ENCODE measurements at regions not wholly inside any gene's neighbourhood (a gene's known extent, or its start where the extent isn't known, plus 50 kb on each side); places are given as distances from the start of the nearest gene placed in this dataset.

GRCh38 chr6:168908166-168908565 lies 345.5 kb downstream of the THBS2 start:
- Histone ChIP-seq H3K4me1 (replicated peaks; ENCODE audit: insufficient read depth) (no peaks in the 10 kb centered on the region), H3K4me2 (no peak overlapping the region), H3K9me2 (ENCODE audit: insufficient read depth) (no peaks in the 10 kb centered on the region), H3K27ac (no peak overlapping the region), H3F3A (ENCODE audit: insufficient read depth, low read depth) (no peaks in the 10 kb centered on the region), H3K36me3 (ENCODE audit: low read depth) (no peaks in the 10 kb centered on the region), H3K9me3 (ENCODE audit: insufficient read depth, low read depth) (no peaks in the 10 kb centered on the region), H2AFZ (no peak overlapping the region), H3K27me3 (ENCODE audit: insufficient read depth, low read depth) (peaks cover 60% of the 10 kb centered on the region), H4K20me1 (ENCODE audit: insufficient read depth) (no peaks in the 10 kb centered on the region), H3K4me3 (no peak overlapping the region), H3K79me2 (ENCODE audit: low read depth) (no peaks in the 10 kb centered on the region)
- no peak for TF ChIP-seq EZH2 (IDR thresholded peaks at IDR 0.05; ENCODE audit: low read depth)
- TF ChIP-seq, protein P1, sequence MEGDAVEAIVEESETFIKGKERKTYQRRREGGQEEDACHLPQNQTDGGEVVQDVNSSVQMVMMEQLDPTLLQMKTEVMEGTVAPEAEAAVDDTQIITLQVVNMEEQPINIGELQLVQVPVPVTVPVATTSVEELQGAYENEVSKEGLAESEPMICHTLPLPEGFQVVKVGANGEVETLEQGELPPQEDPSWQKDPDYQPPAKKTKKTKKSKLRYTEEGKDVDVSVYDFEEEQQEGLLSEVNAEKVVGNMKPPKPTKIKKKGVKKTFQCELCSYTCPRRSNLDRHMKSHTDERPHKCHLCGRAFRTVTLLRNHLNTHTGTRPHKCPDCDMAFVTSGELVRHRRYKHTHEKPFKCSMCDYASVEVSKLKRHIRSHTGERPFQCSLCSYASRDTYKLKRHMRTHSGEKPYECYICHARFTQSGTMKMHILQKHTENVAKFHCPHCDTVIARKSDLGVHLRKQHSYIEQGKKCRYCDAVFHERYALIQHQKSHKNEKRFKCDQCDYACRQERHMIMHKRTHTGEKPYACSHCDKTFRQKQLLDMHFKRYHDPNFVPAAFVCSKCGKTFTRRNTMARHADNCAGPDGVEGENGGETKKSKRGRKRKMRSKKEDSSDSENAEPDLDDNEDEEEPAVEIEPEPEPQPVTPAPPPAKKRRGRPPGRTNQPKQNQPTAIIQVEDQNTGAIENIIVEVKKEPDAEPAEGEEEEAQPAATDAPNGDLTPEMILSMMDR (conservative IDR thresholded peaks at IDR 0.05): no peak
- CTCF ChIA-PET: no interaction called here
- no TSS peak for BruUV-seq (replicated peaks)
- no peak for DNase-seq
- intact Hi-C loops (cut with micrococcal nuclease; ENCODE audit: unreplicated experiment): no loop called here
- POLR2A ChIA-PET (ENCODE audit: unreplicated experiment): no interaction called here

- Histone ChIP-seq H3K9me2 (ENCODE audit: insufficient read depth) (no peaks in the 10 kb centered on the region), H2AFZ (no peak overlapping the region), H3K36me3 (ENCODE audit: low read depth) (no peaks in the 10 kb centered on the region), H3K79me2 (ENCODE audit: low read depth) (no peaks in the 10 kb centered on the region), H4K20me1 (ENCODE audit: insufficient read depth) (no peaks in the 10 kb centered on the region), H3K4me1 (replicated peaks; ENCODE audit: insufficient read depth) (no peaks in the 10 kb centered on the region), H3K4me3 (no peak overlapping the region), H3K27me3 (ENCODE audit: insufficient read depth, low read depth) (peaks cover 59% of the 10 kb centered on the region), H3K27ac (no peak overlapping the region), H3K9me3 (ENCODE audit: insufficient read depth, low read depth) (no peaks in the 10 kb centered on the region), H3K4me2 (no peak overlapping the region), H3F3A (ENCODE audit: insufficient read depth, low read depth) (no peaks in the 10 kb centered on the region)
- CTCF ChIA-PET: no interaction called here
- no peak for TF ChIP-seq EZH2 (IDR thresholded peaks at IDR 0.05; ENCODE audit: low read depth)
- TF ChIP-seq, protein P1 (conservative IDR thresholded peaks at IDR 0.05): no peak
- DNase-seq: no peak
- intact Hi-C loops (cut with micrococcal nuclease; ENCODE audit: unreplicated experiment): no loop called here
- BruUV-seq (replicated peaks): no TSS peak
- POLR2A ChIA-PET (ENCODE audit: unreplicated experiment): no interaction called here
Observed at GRCh38 chr6:168906391-168906790, 347.3 kb downstream of the THBS2 start.

- DNase-seq: peak in 1 of 2 experiments; percentile 52
- POLR2A ChIA-PET (ENCODE audit: unreplicated experiment): no interaction called here
Observed at GRCh38 chr6:168905451-168906090, 348.1 kb downstream of the THBS2 start.

More at GRCh38 chr6:168905451-168906090, 348.1 kb downstream of the THBS2 start:
- H3K27me3 ChIP-seq (ENCODE audit: insufficient read depth, low read depth): peaks cover 59% of the 10 kb centered on the region
- intact Hi-C loops (cut with micrococcal nuclease; ENCODE audit: unreplicated experiment): no loop called here
- H3F3A ChIP-seq (ENCODE audit: insufficient read depth, low read depth): no peaks in the 10 kb centered on the region
- H3K9me2 ChIP-seq (ENCODE audit: insufficient read depth): no peaks in the 10 kb centered on the region
- H4K20me1 ChIP-seq (ENCODE audit: insufficient read depth): no peaks in the 10 kb centered on the region
- H3K4me1 ChIP-seq (replicated peaks; ENCODE audit: insufficient read depth): no peaks in the 10 kb centered on the region
- no peaks in the 10 kb centered on the region for H3K36me3 ChIP-seq (ENCODE audit: low read depth)
- no peak overlapping the region for H3K27ac ChIP-seq
- no peaks in the 10 kb centered on the region for H3K9me3 ChIP-seq (ENCODE audit: insufficient read depth, low read depth)
- no peak overlapping the region for H3K4me2 ChIP-seq
- no peak overlapping the region for H2AFZ ChIP-seq
- no peak for TF ChIP-seq EZH2 (IDR thresholded peaks at IDR 0.05; ENCODE audit: low read depth)
- TF ChIP-seq, protein P1 (conservative IDR thresholded peaks at IDR 0.05): no peak
- CTCF ChIA-PET: no interaction called here
- no peaks in the 10 kb centered on the region for H3K79me2 ChIP-seq (ENCODE audit: low read depth)
- BruUV-seq (replicated peaks): no TSS peak
- H3K4me3 ChIP-seq: no peak overlapping the region
